Activated T-helper 1 cell treated with anti-CD3 and anti-CD28 coated beads, Interleukin-12 subunit alpha, Interleukin-12 subunit beta, Interleukin-2, Interleukin-4 antibody, amounts not matched to agents 30 ng/mL and 10 ng/mL and 1 ng/mL, durations not matched to agents 14 hours and 24 hours and 36 hours (primary cell): ENCODE measurements at regions not wholly inside any gene's neighbourhood (a gene's known extent, or its start where the extent isn't known, plus 50 kb on each side); places are given as distances from the start of the nearest gene placed in this dataset.
"Not testable (repeated sequence)": the region's sequence is repeated elsewhere in the genome, so short reads cannot be mapped to it uniquely, and the experiment has no call there.

Source experiments
- DNase-seq: peaks from one replicate; pipeline ENCODE4 v3.0.0; 2021; ENCODE audit warnings: low spot score
- H3K27ac Mint-ChIP-seq: one replicate; pipeline ENCODE4 v1.8.0; 2021; ENCODE audit warnings: mild to moderate bottlenecking, mixed read lengths
- H3K27me3 Mint-ChIP-seq: one replicate; pipeline ENCODE4 v1.8.0; 2022; ENCODE audit warnings: mild to moderate bottlenecking, moderate library complexity, mixed read lengths; ENCODE audit not compliant: insufficient read depth
- H3K36me3 Mint-ChIP-seq: one replicate; pipeline ENCODE4 v1.8.0; 2021; ENCODE audit warnings: low read depth, mixed read lengths
- H3K4me1 Mint-ChIP-seq: one replicate; pipeline ENCODE4 v1.8.0; 2021; ENCODE audit warnings: low read depth, mixed read lengths
- H3K4me3 Mint-ChIP-seq: one replicate; pipeline ENCODE4 v1.8.0; 2021; ENCODE audit warnings: mild to moderate bottlenecking, moderate library complexity, mixed read lengths
- H3K9me3 Mint-ChIP-seq: one replicate; pipeline ENCODE4 v1.8.0; 2021; ENCODE audit warnings: mixed read lengths
- intact Hi-C: fragments of 100-400 bp; cut with micrococcal nuclease; formaldehyde crosslinking; loops from one replicate; pipeline ENCODE4 v1.15.1; 2024

- H3K4me1 Mint-ChIP-seq: no peaks in the 10 kb centered on the region
- no peaks in the 10 kb centered on the region for H3K27me3 Mint-ChIP-seq
- no peak overlapping the region for H3K4me3 Mint-ChIP-seq
- intact Hi-C loops: no loop called here
- no peak overlapping the region for H3K27ac Mint-ChIP-seq
- peaks cover 6% of the 10 kb centered on the region for H3K9me3 Mint-ChIP-seq
- H3K36me3 Mint-ChIP-seq: no peaks in the 10 kb centered on the region
- no peak for DNase-seq
Observed at GRCh38 chr17:71628306-71628705, 492.5 kb upstream of the SOX9 start.

- H3K9me3 Mint-ChIP-seq: peaks cover 6% of the 10 kb centered on the region
- intact Hi-C loops: no loop called here
Observed at GRCh38 chr17:71631483-71631882, 489.3 kb upstream of the SOX9 start.

GRCh38 chr17:71632328-71632727 is 488.5 kb upstream of the SOX9 start:
- Mint-ChIP-seq H3K27me3 (no peaks in the 10 kb centered on the region), H3K9me3 (peaks cover 6% of the 10 kb centered on the region), H3K36me3 (no peaks in the 10 kb centered on the region), H3K4me3 (no peak overlapping the region), H3K4me1 (no peaks in the 10 kb centered on the region), H3K27ac (no peak overlapping the region)
- no peak for DNase-seq
- intact Hi-C loops: no loop called here

More at GRCh38 chr17:71631483-71631882, 489.3 kb upstream of the SOX9 start:
- no peak overlapping the region for H3K27ac Mint-ChIP-seq
- H3K36me3 Mint-ChIP-seq: no peaks in the 10 kb centered on the region
- H3K4me3 Mint-ChIP-seq: no peak overlapping the region
- DNase-seq: no peak
- H3K27me3 Mint-ChIP-seq: no peaks in the 10 kb centered on the region
- no peaks in the 10 kb centered on the region for H3K4me1 Mint-ChIP-seq

- Mint-ChIP-seq H3K4me3 (no peak overlapping the region), H3K4me1 (no peaks in the 10 kb centered on the region), H3K36me3 (peaks cover 2% of the 10 kb centered on the region), H3K27ac (no peak overlapping the region), H3K27me3 (no peaks in the 10 kb centered on the region), H3K9me3 (peaks cover 12% of the 10 kb centered on the region)
- DNase-seq: no peak
- intact Hi-C loops: no loop called here
Observed at GRCh38 chr17:71633391-71633849, 487.4 kb upstream of the SOX9 start.

- DNase-seq: no peak
- H3K27ac Mint-ChIP-seq: no peak overlapping the region
Observed at GRCh38 chr17:71634376-71634775, 486.4 kb upstream of the SOX9 start.

GRCh38 chr17:71635187-71635586 is 485.6 kb upstream of the SOX9 start:
- intact Hi-C loops: no loop called here
- H3K27ac Mint-ChIP-seq: no peak overlapping the region
- peaks cover 12% of the 10 kb centered on the region for H3K9me3 Mint-ChIP-seq
- no peaks in the 10 kb centered on the region for H3K4me1 Mint-ChIP-seq
- H3K4me3 Mint-ChIP-seq: no peak overlapping the region
- no peak for DNase-seq
- no peaks in the 10 kb centered on the region for H3K27me3 Mint-ChIP-seq
- peaks cover 2% of the 10 kb centered on the region for H3K36me3 Mint-ChIP-seq

More at GRCh38 chr17:71634376-71634775, 486.4 kb upstream of the SOX9 start:
- intact Hi-C loops: no loop called here
- H3K27me3 Mint-ChIP-seq: no peaks in the 10 kb centered on the region
- H3K4me1 Mint-ChIP-seq: no peaks in the 10 kb centered on the region
- peaks cover 2% of the 10 kb centered on the region for H3K36me3 Mint-ChIP-seq
- H3K4me3 Mint-ChIP-seq: no peak overlapping the region
- peaks cover 12% of the 10 kb centered on the region for H3K9me3 Mint-ChIP-seq

- no peak for DNase-seq
- H3K27ac Mint-ChIP-seq: no peak overlapping the region
- no peaks in the 10 kb centered on the region for H3K4me1 Mint-ChIP-seq
- H3K4me3 Mint-ChIP-seq: no peak overlapping the region
- intact Hi-C loops: no loop called here
- peaks cover 15% of the 10 kb centered on the region for H3K9me3 Mint-ChIP-seq
- H3K27me3 Mint-ChIP-seq: no peaks in the 10 kb centered on the region
- H3K36me3 Mint-ChIP-seq: peaks cover 2% of the 10 kb centered on the region
Observed at GRCh38 chr17:71636644-71637043, 484.2 kb upstream of the SOX9 start.

- peaks cover 18% of the 10 kb centered on the region for H3K9me3 Mint-ChIP-seq
- intact Hi-C loops: no loop called here
- no peaks in the 10 kb centered on the region for H3K4me1 Mint-ChIP-seq
- no peak overlapping the region for H3K27ac Mint-ChIP-seq
- no peaks in the 10 kb centered on the region for H3K27me3 Mint-ChIP-seq
- H3K36me3 Mint-ChIP-seq: peaks cover 2% of the 10 kb centered on the region
- no peak overlapping the region for H3K4me3 Mint-ChIP-seq
- no peak for DNase-seq
Observed at GRCh38 chr17:71638668-71639067, 482.2 kb upstream of the SOX9 start.

- Mint-ChIP-seq H3K4me1 (no peaks in the 10 kb centered on the region), H3K9me3 (peaks cover 23% of the 10 kb centered on the region), H3K27ac (no peak overlapping the region), H3K27me3 (no peaks in the 10 kb centered on the region), H3K36me3 (peaks cover 2% of the 10 kb centered on the region), H3K4me3 (no peak overlapping the region)
- no peak for DNase-seq
- intact Hi-C loops: no loop called here
Observed at GRCh38 chr17:71639865-71640264, 481.0 kb upstream of the SOX9 start.

- H3K4me3 Mint-ChIP-seq, H3K4me1 Mint-ChIP-seq, DNase-seq, H3K27me3 Mint-ChIP-seq, H3K36me3 Mint-ChIP-seq, H3K27ac Mint-ChIP-seq, intact Hi-C loops: not testable (repeated sequence)
- peaks cover 27% of the 10 kb centered on the region for H3K9me3 Mint-ChIP-seq
Observed at GRCh38 chr17:71646890-71647289, 473.9 kb upstream of the SOX9 start.

- not testable (repeated sequence) for H3K4me1 Mint-ChIP-seq, H3K36me3 Mint-ChIP-seq, H3K4me3 Mint-ChIP-seq
Observed at GRCh38 chr17:71648342-71648741, 472.5 kb upstream of the SOX9 start.

GRCh38 chr17:71649941-71650350 is 470.9 kb upstream of the SOX9 start:
- H3K27ac Mint-ChIP-seq: no peak overlapping the region
- no peak for DNase-seq
- H3K9me3 Mint-ChIP-seq: peaks cover 34% of the 10 kb centered on the region
- intact Hi-C loops: no loop called here
- H3K27me3 Mint-ChIP-seq: no peaks in the 10 kb centered on the region
- H3K4me3 Mint-ChIP-seq: no peak overlapping the region
- H3K36me3 Mint-ChIP-seq: no peaks in the 10 kb centered on the region
- H3K4me1 Mint-ChIP-seq: no peaks in the 10 kb centered on the region

More at GRCh38 chr17:71648342-71648741, 472.5 kb upstream of the SOX9 start:
- H3K27ac Mint-ChIP-seq, H3K27me3 Mint-ChIP-seq, intact Hi-C loops, DNase-seq: not testable (repeated sequence)
- peaks cover 37% of the 10 kb centered on the region for H3K9me3 Mint-ChIP-seq

- no peak for DNase-seq
- Mint-ChIP-seq H3K27ac (no peak overlapping the region), H3K4me3 (no peak overlapping the region), H3K27me3 (no peaks in the 10 kb centered on the region), H3K36me3 (no peaks in the 10 kb centered on the region), H3K9me3 (peaks cover 48% of the 10 kb centered on the region), H3K4me1 (no peaks in the 10 kb centered on the region)
- intact Hi-C loops: no loop called here
Observed at GRCh38 chr17:71655542-71655941, 465.3 kb upstream of the SOX9 start.
